SK-N-SH (cell line): ENCODE measurements at regions not wholly inside any gene's neighbourhood (a gene's known extent, or its start where the extent isn't known, plus 50 kb on each side); places are given as distances from the start of the nearest gene placed in this dataset.

Source experiments
- CTCF ChIA-PET: fragments of 300-600, 350-600 bp; formaldehyde crosslinking; extraction: SDS; loops from one replicate; lab custom pipeline; 2021; lab: Yijun Ruan, JAX
- POLR2A ChIA-PET: fragments of 350-600 bp; sonication (Branson Sonifier 250); formaldehyde crosslinking; extraction: SDS; loops from one replicate; lab custom pipeline; 2020; ENCODE audit warnings: antibody characterized with exemption, inconsistent platforms; lab: Yijun Ruan, JAX
- DNase-seq: peaks from one replicate; pipeline ENCODE4 v3.0.0; 2012
- H2AFZ ChIP-seq: fragments of 200-600 bp; sonication (generic); 2 replicates; pipeline ENCODE4 v1.8.1; 2016; ENCODE audit warnings: antibody characterized with exemption, mild to moderate bottlenecking, low read depth
- H3F3A ChIP-seq: fragments of 200-600 bp; sonication (generic); replicated peaks from 2 replicates; pipeline ENCODE3; 2016; ENCODE audit warnings: antibody characterized with exemption, mild to moderate bottlenecking; ENCODE audit not compliant: insufficient read depth
- H3K27ac ChIP-seq, 2 experiments: fragments of 200-500 bp in 1 of 2; fragments of 200-600 bp in 1 of 2; sonication (Bioruptor generic) in 1 of 2; sonication (generic), shearing (Covaris generic) in 1 of 2; 2 replicates each; pipeline versions ENCODE4 v1.5.1 to v1.6.1; 2014 to 2016; ENCODE audit warnings: low read depth in 2 of 2, inconsistent platforms in 1 of 2, low read length in 1 of 2, mild to moderate bottlenecking in 1 of 2, mixed read lengths in 1 of 2
- H3K27me3 ChIP-seq: fragments of 200-600 bp; sonication (generic), shearing (Covaris generic); 2 replicates; pipeline ENCODE4 v1.6.1; 2016; ENCODE audit warnings: mixed run types; ENCODE audit not compliant: insufficient read depth
- H3K36me3 ChIP-seq, 2 experiments: fragments of 200-500 bp in 1 of 2; fragments of 200-600 bp in 1 of 2; sonication (Bioruptor generic) in 1 of 2; sonication (generic) in 1 of 2; replicated peaks in 1 of 2; 2 replicates each; pipeline versions ENCODE3 to v1.5.1; 2014 to 2016; ENCODE audit warnings: low read length in 1 of 2, mild to moderate bottlenecking in 1 of 2; ENCODE audit not compliant: insufficient read depth in 2 of 2, control insufficient read depth in 1 of 2
- H3K4me1 ChIP-seq, 2 experiments: fragments of 200-500 bp in 1 of 2; fragments of 200-600 bp in 1 of 2; sonication (Bioruptor generic) in 1 of 2; sonication (generic), shearing (Covaris generic) in 1 of 2; 2 replicates each; pipeline versions ENCODE4 v1.5.1 to v1.6.1; 2014 to 2016; ENCODE audit warnings: low read depth in 1 of 2, low read length in 1 of 2, mixed run types in 1 of 2; ENCODE audit not compliant: insufficient read depth in 2 of 2, control insufficient read depth in 1 of 2
- H3K4me2 ChIP-seq: fragments of 200-600 bp; sonication (generic), shearing (Covaris generic); 2 replicates; pipeline ENCODE4 v1.6.1; 2017; ENCODE audit warnings: mixed run types
- H3K4me3 ChIP-seq, 2 experiments: fragments of 200-500 bp in 1 of 2; fragments of 200-600 bp in 1 of 2; sonication (Bioruptor generic) in 1 of 2; sonication (generic), shearing (Covaris generic) in 1 of 2; 2 replicates each; pipeline versions ENCODE4 v1.5.1 to v1.8.1; 2014 to 2016; ENCODE audit warnings: low read depth in 2 of 2, inconsistent platforms in 1 of 2, low read length in 1 of 2, mild to moderate bottlenecking in 1 of 2, mixed read lengths in 1 of 2, moderate library complexity in 1 of 2
- H3K79me2 ChIP-seq: fragments of 200-600 bp; sonication (generic); 2 replicates; pipeline ENCODE4 v1.8.1; 2017; ENCODE audit warnings: mild to moderate bottlenecking; ENCODE audit not compliant: insufficient read depth
- H3K9ac ChIP-seq: fragments of 200-600 bp; sonication (generic); 2 replicates; pipeline ENCODE4 v1.6.1; 2017; ENCODE audit warnings: mixed run types
- H3K9me2 ChIP-seq: fragments of 200-600 bp; sonication (generic); 2 replicates; pipeline ENCODE4 v1.6.1; 2017; ENCODE audit warnings: mixed run types
- H3K9me3 ChIP-seq: fragments of 200-600 bp; sonication (generic); 2 replicates; pipeline ENCODE4 v1.6.1; 2017; ENCODE audit warnings: mixed run types, mild to moderate bottlenecking, moderate library complexity
- H4K20me1 ChIP-seq: fragments of 200-600 bp; sonication (generic); 2 replicates; pipeline ENCODE4 v1.6.1; 2017; ENCODE audit warnings: mild to moderate bottlenecking, mixed run types; ENCODE audit not compliant: insufficient read depth
- ELF1 ChIP-seq: IDR thresholded peaks from 2 replicates; pipeline ENCODE4 v1.4.0; 2012
- EP300 ChIP-seq, 2 experiments: IDR thresholded peaks; 2 replicates each; pipeline versions ENCODE4 v1.4.0 to v1.6.1; 2012; ENCODE audit warnings: borderline replicate concordance in 1 of 2, low read depth in 1 of 2, low read length in 1 of 2
- EZH2phosphoT487 ChIP-seq: fragments of 200-600 bp; sonication (generic); IDR thresholded peaks from 2 replicates; pipeline ENCODE4 v1.6.1; 2017; ENCODE audit warnings: low read depth, mixed run types, mild to moderate bottlenecking, antibody characterized with exemption, moderate library complexity, borderline replicate concordance
- FOSL2 ChIP-seq: IDR thresholded peaks from 2 replicates; pipeline ENCODE4 v1.4.0; 2012; ENCODE audit warnings: low read depth, mild to moderate bottlenecking, moderate library complexity, borderline replicate concordance
- FOXJ3 ChIP-seq: sonication (generic); formaldehyde crosslinking; IDR thresholded peaks from 2 replicates; pipeline ENCODE4 v1.5.1; 2020; ENCODE audit warnings: mild to moderate bottlenecking, missing genetic modification reagents
- MXI1 ChIP-seq: IDR thresholded peaks from 2 replicates; pipeline ENCODE4 v1.6.1; 2012; ENCODE audit warnings: mild to moderate bottlenecking, low read depth, low read length, improper control_type of control experiment
- POLR2AphosphoS5 ChIP-seq: IDR thresholded peaks from 2 replicates; pipeline ENCODE4 v1.6.1; 2012; ENCODE audit warnings: low read depth, low read length
- RFX5 ChIP-seq: IDR thresholded peaks from 2 replicates; pipeline ENCODE4 v1.6.1; 2012; ENCODE audit warnings: mild to moderate bottlenecking, improper control_type of control experiment, low read length
- TAF1 ChIP-seq: IDR thresholded peaks from 2 replicates; pipeline ENCODE4 v1.6.1; 2012; ENCODE audit warnings: low read depth, mild to moderate bottlenecking, low read length, moderate library complexity, borderline replicate concordance
- TCF12 ChIP-seq: IDR thresholded peaks from 2 replicates; pipeline ENCODE4 v1.4.0; 2012
- TEAD4 ChIP-seq: IDR thresholded peaks from 2 replicates; pipeline ENCODE4 v1.4.0; 2012; ENCODE audit warnings: mild to moderate bottlenecking, borderline replicate concordance; ENCODE audit not compliant: insufficient read depth
- WGBS: methylation state at CpG from one replicate; pipeline ENCODE4 v1.1.6; 2017; ENCODE audit warnings: low lambda C conversion rate; 5-methylcytosine and 5-hydroxymethylcytosine counted together
- TF ChIP-seq, protein P1 (sequence below): fragments of 150-350 bp; IDR thresholded peaks from 2 replicates; pipeline ENCODE4 v1.6.1; 2016; ENCODE audit warnings: mild to moderate bottlenecking, low read depth, low read length
- TF ChIP-seq, protein P2 (sequence below): IDR thresholded peaks from 2 replicates; pipeline ENCODE4 v1.4.0; 2012; ENCODE audit warnings: low read depth
- TF ChIP-seq, protein P3 (sequence below): IDR thresholded peaks from 2 replicates; pipeline ENCODE4; 2012
- TF ChIP-seq, protein P4 (sequence below): IDR thresholded peaks from 2 replicates; pipeline ENCODE4 v1.4.0; 2012; ENCODE audit warnings: low read depth, borderline replicate concordance
- TF ChIP-seq, protein P5 (sequence below): IDR thresholded peaks from 2 replicates; pipeline ENCODE4 v1.4.0; 2012; ENCODE audit warnings: low read depth, borderline replicate concordance
- TF ChIP-seq, protein P6 (sequence below): fragments of 150-350 bp; IDR thresholded peaks from 2 replicates; pipeline ENCODE4 v1.6.1; 2017; ENCODE audit warnings: antibody characterized with exemption, low read length, low read depth, borderline replicate concordance
- TF ChIP-seq, protein P7 (sequence below): IDR thresholded peaks from 2 replicates; pipeline ENCODE4 v1.6.1; 2012; ENCODE audit warnings: mild to moderate bottlenecking, low read depth, low read length, moderate library complexity

DNA sequence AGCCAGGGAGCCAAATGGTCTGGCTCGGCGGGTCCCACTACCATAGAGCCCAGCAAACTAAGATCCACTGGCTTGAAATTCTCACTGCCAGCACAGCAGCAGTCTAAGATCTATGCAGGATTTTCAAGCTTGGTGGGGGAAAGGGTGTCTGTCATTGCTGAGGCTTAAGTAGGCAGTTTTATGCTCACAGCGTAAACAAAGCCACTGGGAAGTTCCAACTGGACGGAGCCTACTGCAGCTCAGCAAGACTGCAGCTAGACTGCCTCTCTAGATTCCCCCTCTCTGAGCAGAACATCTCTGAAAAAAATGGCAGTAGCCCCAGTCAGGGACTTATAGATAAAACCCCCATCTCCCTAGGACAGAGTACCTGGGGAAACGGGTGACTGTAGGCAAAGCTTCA lies 277.6 kb upstream of the PHF14 start (continued):
- TF ChIP-seq, protein P1, sequence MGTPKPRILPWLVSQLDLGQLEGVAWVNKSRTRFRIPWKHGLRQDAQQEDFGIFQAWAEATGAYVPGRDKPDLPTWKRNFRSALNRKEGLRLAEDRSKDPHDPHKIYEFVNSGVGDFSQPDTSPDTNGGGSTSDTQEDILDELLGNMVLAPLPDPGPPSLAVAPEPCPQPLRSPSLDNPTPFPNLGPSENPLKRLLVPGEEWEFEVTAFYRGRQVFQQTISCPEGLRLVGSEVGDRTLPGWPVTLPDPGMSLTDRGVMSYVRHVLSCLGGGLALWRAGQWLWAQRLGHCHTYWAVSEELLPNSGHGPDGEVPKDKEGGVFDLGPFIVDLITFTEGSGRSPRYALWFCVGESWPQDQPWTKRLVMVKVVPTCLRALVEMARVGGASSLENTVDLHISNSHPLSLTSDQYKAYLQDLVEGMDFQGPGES, result no peak
- TF ChIP-seq, protein P2, sequence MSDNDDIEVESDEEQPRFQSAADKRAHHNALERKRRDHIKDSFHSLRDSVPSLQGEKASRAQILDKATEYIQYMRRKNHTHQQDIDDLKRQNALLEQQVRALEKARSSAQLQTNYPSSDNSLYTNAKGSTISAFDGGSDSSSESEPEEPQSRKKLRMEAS, result no peak
- TF ChIP-seq, protein P3, sequence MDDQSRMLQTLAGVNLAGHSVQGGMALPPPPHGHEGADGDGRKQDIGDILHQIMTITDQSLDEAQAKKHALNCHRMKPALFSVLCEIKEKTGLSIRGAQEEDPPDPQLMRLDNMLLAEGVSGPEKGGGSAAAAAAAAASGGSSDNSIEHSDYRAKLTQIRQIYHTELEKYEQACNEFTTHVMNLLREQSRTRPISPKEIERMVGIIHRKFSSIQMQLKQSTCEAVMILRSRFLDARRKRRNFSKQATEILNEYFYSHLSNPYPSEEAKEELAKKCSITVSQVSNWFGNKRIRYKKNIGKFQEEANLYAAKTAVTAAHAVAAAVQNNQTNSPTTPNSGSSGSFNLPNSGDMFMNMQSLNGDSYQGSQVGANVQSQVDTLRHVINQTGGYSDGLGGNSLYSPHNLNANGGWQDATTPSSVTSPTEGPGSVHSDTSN, result no peak
- TF ChIP-seq, protein P4, sequence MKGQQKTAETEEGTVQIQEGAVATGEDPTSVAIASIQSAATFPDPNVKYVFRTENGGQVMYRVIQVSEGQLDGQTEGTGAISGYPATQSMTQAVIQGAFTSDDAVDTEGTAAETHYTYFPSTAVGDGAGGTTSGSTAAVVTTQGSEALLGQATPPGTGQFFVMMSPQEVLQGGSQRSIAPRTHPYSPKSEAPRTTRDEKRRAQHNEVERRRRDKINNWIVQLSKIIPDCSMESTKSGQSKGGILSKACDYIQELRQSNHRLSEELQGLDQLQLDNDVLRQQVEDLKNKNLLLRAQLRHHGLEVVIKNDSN, result no peak

DNA sequence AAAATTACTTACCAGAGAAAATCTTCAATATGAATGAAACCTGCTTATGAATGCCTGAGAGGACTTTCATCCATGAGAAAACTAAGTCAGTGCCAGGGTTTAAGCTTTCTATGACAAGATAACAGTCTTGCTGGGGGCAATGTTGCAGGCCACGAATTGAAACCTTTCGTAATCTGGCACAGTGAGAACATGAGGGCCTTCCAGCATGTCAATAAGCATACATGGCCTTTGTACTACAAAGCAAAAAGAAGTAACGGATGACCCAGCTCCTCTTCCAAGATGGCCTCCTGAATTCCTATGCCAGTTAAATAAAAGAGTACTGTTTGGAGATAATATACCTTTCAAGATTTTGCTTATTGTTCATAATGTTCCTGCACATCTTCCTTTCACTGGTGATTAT lies 270.6 kb upstream of the PHF14 start:
- H4K20me1 ChIP-seq, result no peaks in the 10 kb centered on the region
- ChIA-PET POLR2A (no interaction called here), CTCF (interaction anchor here (1.3 to 1.7 kb wide), 2 partner anchors 11 to 26 kb away, joined by 3 read pairs; no protein-coding TSS in a partner anchor)
- H3K9me3 ChIP-seq, result peaks cover 9% of the 10 kb centered on the region; the same call in 1 of the 2 replicates
- no peak overlapping the region for H3K9ac ChIP-seq
- H3K27ac ChIP-seq, result no peak overlapping the region
- peaks cover 0 to 3% of the 10 kb centered on the region in 2 experiments; a peak in 2 of 4 replicates for H3K4me1 ChIP-seq
- H3K4me2 ChIP-seq, result no peak overlapping the region
- peaks cover 4% of the 10 kb centered on the region; the same call in 1 of the 2 replicates for H3K9me2 ChIP-seq
- H2AFZ ChIP-seq, result no peak overlapping the region
- no peaks in the 10 kb centered on the region for H3K79me2 ChIP-seq
- 30% methylated on average over 3 of the region's 3 CpGs for WGBS
- DNase-seq, result no peak
- H3F3A ChIP-seq, result no peaks in the 10 kb centered on the region
- H3K36me3 ChIP-seq, result no peaks in the 10 kb centered on the region
- H3K27me3 ChIP-seq, result no peaks in the 10 kb centered on the region
- no peak overlapping the region for H3K4me3 ChIP-seq
- TF ChIP-seq MXI1 (no peak), EP300 (IDR thresholded peaks at IDR 0.05; ENCODE audit: borderline replicate concordance in 1 of 2, low read depth in 1 of 2, low read length in 1 of 2) (no peak), FOXJ3 (CRISPR knock-in tag) (no peak), FOSL2 (no peak), TEAD4 (no peak), ELF1 (no peak), POLR2AphosphoS5 (no peak), TCF12 (no peak), EZH2phosphoT487 (no peak), TAF1 (no peak), RFX5 (no peak)
- TF ChIP-seq, protein P5, sequence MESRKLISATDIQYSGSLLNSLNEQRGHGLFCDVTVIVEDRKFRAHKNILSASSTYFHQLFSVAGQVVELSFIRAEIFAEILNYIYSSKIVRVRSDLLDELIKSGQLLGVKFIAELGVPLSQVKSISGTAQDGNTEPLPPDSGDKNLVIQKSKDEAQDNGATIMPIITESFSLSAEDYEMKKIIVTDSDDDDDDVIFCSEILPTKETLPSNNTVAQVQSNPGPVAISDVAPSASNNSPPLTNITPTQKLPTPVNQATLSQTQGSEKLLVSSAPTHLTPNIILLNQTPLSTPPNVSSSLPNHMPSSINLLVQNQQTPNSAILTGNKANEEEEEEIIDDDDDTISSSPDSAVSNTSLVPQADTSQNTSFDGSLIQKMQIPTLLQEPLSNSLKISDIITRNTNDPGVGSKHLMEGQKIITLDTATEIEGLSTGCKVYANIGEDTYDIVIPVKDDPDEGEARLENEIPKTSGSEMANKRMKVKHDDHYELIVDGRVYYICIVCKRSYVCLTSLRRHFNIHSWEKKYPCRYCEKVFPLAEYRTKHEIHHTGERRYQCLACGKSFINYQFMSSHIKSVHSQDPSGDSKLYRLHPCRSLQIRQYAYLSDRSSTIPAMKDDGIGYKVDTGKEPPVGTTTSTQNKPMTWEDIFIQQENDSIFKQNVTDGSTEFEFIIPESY, result no peak
- TF ChIP-seq, protein P3, result no peak
- TF ChIP-seq, protein P6, sequence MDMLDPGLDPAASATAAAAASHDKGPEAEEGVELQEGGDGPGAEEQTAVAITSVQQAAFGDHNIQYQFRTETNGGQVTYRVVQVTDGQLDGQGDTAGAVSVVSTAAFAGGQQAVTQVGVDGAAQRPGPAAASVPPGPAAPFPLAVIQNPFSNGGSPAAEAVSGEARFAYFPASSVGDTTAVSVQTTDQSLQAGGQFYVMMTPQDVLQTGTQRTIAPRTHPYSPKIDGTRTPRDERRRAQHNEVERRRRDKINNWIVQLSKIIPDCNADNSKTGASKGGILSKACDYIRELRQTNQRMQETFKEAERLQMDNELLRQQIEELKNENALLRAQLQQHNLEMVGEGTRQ, result no peak
- TF ChIP-seq, protein P4, result no peak
- TF ChIP-seq, protein P7, sequence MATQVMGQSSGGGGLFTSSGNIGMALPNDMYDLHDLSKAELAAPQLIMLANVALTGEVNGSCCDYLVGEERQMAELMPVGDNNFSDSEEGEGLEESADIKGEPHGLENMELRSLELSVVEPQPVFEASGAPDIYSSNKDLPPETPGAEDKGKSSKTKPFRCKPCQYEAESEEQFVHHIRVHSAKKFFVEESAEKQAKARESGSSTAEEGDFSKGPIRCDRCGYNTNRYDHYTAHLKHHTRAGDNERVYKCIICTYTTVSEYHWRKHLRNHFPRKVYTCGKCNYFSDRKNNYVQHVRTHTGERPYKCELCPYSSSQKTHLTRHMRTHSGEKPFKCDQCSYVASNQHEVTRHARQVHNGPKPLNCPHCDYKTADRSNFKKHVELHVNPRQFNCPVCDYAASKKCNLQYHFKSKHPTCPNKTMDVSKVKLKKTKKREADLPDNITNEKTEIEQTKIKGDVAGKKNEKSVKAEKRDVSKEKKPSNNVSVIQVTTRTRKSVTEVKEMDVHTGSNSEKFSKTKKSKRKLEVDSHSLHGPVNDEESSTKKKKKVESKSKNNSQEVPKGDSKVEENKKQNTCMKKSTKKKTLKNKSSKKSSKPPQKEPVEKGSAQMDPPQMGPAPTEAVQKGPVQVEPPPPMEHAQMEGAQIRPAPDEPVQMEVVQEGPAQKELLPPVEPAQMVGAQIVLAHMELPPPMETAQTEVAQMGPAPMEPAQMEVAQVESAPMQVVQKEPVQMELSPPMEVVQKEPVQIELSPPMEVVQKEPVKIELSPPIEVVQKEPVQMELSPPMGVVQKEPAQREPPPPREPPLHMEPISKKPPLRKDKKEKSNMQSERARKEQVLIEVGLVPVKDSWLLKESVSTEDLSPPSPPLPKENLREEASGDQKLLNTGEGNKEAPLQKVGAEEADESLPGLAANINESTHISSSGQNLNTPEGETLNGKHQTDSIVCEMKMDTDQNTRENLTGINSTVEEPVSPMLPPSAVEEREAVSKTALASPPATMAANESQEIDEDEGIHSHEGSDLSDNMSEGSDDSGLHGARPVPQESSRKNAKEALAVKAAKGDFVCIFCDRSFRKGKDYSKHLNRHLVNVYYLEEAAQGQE, result no peak
